ENCODE measurements at regions not wholly inside any gene's neighbourhood (a gene's known extent, or its start where the extent isn't known, plus 50 kb on each side); places are given as distances from the start of the nearest gene placed in this dataset.

- ChIA-PET CTCF (interaction anchor here (0.6 to 1.3 kb wide), 3 partner anchors 14 to 45 kb away, joined by 3 read pairs; no protein-coding TSS in a partner anchor), POLR2A (no interaction called here)
These were observed 130.2 kb upstream of the SPEF2 start for GRCh38 chr5:35487233-35488025.

GRCh38 chr5:35485487-35485886 is 132.2 kb upstream of the SPEF2 start:
- no peak overlapping the region for H3K4me3 ChIP-seq (ENCODE audit: low read depth, low read length)
- CTCF ChIA-PET, result no interaction called here
- H3K27me3 ChIP-seq (ENCODE audit: control insufficient read depth, insufficient read depth, low read length), result no peaks in the 10 kb centered on the region
- POLR2A ChIA-PET, result no interaction called here
- no peak for DNase-seq (ENCODE audit: low read depth)
- no peaks in the 10 kb centered on the region for H3K36me3 ChIP-seq (ENCODE audit: control insufficient read depth, insufficient read depth, low read length)
- no peak for TF ChIP-seq CTCF (IDR thresholded peaks at IDR 0.05; ENCODE audit: insufficient read depth, low read depth, low read length)

More at GRCh38 chr5:35487233-35488025, 130.2 kb upstream of the SPEF2 start:
- no peaks in the 10 kb centered on the region for H3K27me3 ChIP-seq (ENCODE audit: control insufficient read depth, insufficient read depth, low read length)
- TF ChIP-seq CTCF (IDR thresholded peaks at IDR 0.05; ENCODE audit: insufficient read depth, low read depth, low read length), result no peak
- peak; percentile 46 for DNase-seq (ENCODE audit: low read depth)
- H3K4me3 ChIP-seq (ENCODE audit: low read depth, low read length), result no peak overlapping the region
- H3K36me3 ChIP-seq (ENCODE audit: control insufficient read depth, insufficient read depth, low read length), result no peaks in the 10 kb centered on the region

- no peak for TF ChIP-seq CTCF (IDR thresholded peaks at IDR 0.05; ENCODE audit: insufficient read depth, low read depth, low read length)
- Histone ChIP-seq H3K4me3 (ENCODE audit: low read depth, low read length) (no peak overlapping the region), H3K27me3 (ENCODE audit: control insufficient read depth, insufficient read depth, low read length) (no peaks in the 10 kb centered on the region), H3K36me3 (ENCODE audit: control insufficient read depth, insufficient read depth, low read length) (no peaks in the 10 kb centered on the region)
- ChIA-PET POLR2A (no interaction called here), CTCF (no interaction called here)
- no peak for DNase-seq (ENCODE audit: low read depth)
These were observed 133.4 kb upstream of the SPEF2 start for GRCh38 chr5:35484241-35484640.

GRCh38 chr5:35483780-35484179 is 133.9 kb upstream of the SPEF2 start:
- H3K36me3 ChIP-seq (ENCODE audit: control insufficient read depth, insufficient read depth, low read length), result no peaks in the 10 kb centered on the region
- no peak overlapping the region for H3K4me3 ChIP-seq (ENCODE audit: low read depth, low read length)
- ChIA-PET POLR2A (no interaction called here), CTCF (no interaction called here)
- H3K27me3 ChIP-seq (ENCODE audit: control insufficient read depth, insufficient read depth, low read length), result no peaks in the 10 kb centered on the region
- no peak for TF ChIP-seq CTCF (IDR thresholded peaks at IDR 0.05; ENCODE audit: insufficient read depth, low read depth, low read length)
- no peak for DNase-seq (ENCODE audit: low read depth)

- ChIA-PET POLR2A (no interaction called here), CTCF (no interaction called here)
- Histone ChIP-seq H3K27me3 (ENCODE audit: control insufficient read depth, insufficient read depth, low read length) (no peaks in the 10 kb centered on the region), H3K36me3 (ENCODE audit: control insufficient read depth, insufficient read depth, low read length) (no peaks in the 10 kb centered on the region), H3K4me3 (ENCODE audit: low read depth, low read length) (no peak overlapping the region)
- TF ChIP-seq CTCF (IDR thresholded peaks at IDR 0.05; ENCODE audit: insufficient read depth, low read depth, low read length), result no peak
- DNase-seq (ENCODE audit: low read depth), result peak; percentile 39
These were observed 134.5 kb upstream of the SPEF2 start for GRCh38 chr5:35483191-35483590.
